PC-3 (cell line): ENCODE measurements at regions not wholly inside any gene's neighbourhood (a gene's known extent, or its start where the extent isn't known, plus 50 kb on each side); places are given as distances from the start of the nearest gene placed in this dataset.

Source experiments
- CTCF ChIP-seq: fragments of 300-600 bp; sonication (generic); conservative IDR thresholded peaks from 2 replicates; pipeline ENCODE4 v1.5.1; 2017; ENCODE audit warnings: antibody characterized with exemption, low read depth, mild to moderate bottlenecking, low read length
- EZH2 ChIP-seq: fragments of 300-600 bp; sonication (generic); IDR thresholded peaks from one replicate; pipeline ENCODE4 v1.6.1; 2017; ENCODE audit warnings: antibody characterized with exemption, mild to moderate bottlenecking, low read length; ENCODE audit not compliant: unreplicated experiment

- TF ChIP-seq CTCF (no peak), EZH2 (no peak)
Observed at GRCh38 chr1:106831511-106831910, 225.0 kb upstream of the PRMT6 start.
